Keratinocyte (primary cell): ENCODE measurements at regions not wholly inside any gene's neighbourhood (a gene's known extent, or its start where the extent isn't known, plus 50 kb on each side); places are given as distances from the start of the nearest gene placed in this dataset.

Source experiments
- DNase-seq: peaks from one replicate; pipeline ENCODE4 v3.0.0-alpha.2; 2011; ENCODE audit warnings: low read depth, missing footprints, low spot score
- FAIRE-seq: peaks from 2 replicates; lab custom pipeline; 2011; peaks lifted over from hg19 to GRCh38; lab: Jason Lieb, UNC
- H2AFZ ChIP-seq: 2 replicates; pipeline ENCODE4 v1.6.0; 2012; ENCODE audit warnings: low read length, control low read depth, inconsistent platforms; ENCODE audit not compliant: control insufficient read depth
- H3K27ac ChIP-seq: 2 replicates; pipeline ENCODE4 v1.5.1; 2011; ENCODE audit warnings: low read length; ENCODE audit not compliant: control insufficient read depth, insufficient read depth
- H3K27me3 ChIP-seq: 3 replicates; pipeline ENCODE4 v1.6.0; 2011; ENCODE audit warnings: low read length; ENCODE audit not compliant: control insufficient read depth, insufficient read depth; ENCODE audit errors: extremely low read depth
- H3K36me3 ChIP-seq, 2 experiments: 2 replicates in 1 of 2; 3 replicates in 1 of 2; pipeline ENCODE4 v1.5.1; 2011; ENCODE audit warnings: low read length in 2 of 2, mild to moderate bottlenecking in 1 of 2; ENCODE audit not compliant: control insufficient read depth in 2 of 2, insufficient read depth in 2 of 2; ENCODE audit errors: extremely low read depth in 1 of 2
- H3K4me1 ChIP-seq: 3 replicates; pipeline ENCODE4 v1.5.1; 2011; ENCODE audit warnings: low read length; ENCODE audit not compliant: control insufficient read depth, insufficient read depth; ENCODE audit errors: extremely low read depth
- H3K4me2 ChIP-seq: 3 replicates; pipeline ENCODE4 v1.6.0; 2011; ENCODE audit warnings: low read depth, low read length; ENCODE audit not compliant: control insufficient read depth, insufficient read depth; ENCODE audit errors: extremely low read depth
- H3K4me3 ChIP-seq, 3 experiments: fragments of 200-600 bp in 1 of 3; sonication (generic) in 1 of 3; 2 replicates in 2 of 3; 3 replicates in 1 of 3; pipeline ENCODE4 v1.5.1; 2011 to 2016; ENCODE audit warnings: low read length in 3 of 3, mild to moderate bottlenecking in 3 of 3, control low read depth in 2 of 3, inconsistent platforms in 1 of 3, low read depth in 1 of 3, mixed read lengths in 1 of 3, mixed run types in 1 of 3, moderate library complexity in 1 of 3; ENCODE audit not compliant: control insufficient read depth in 2 of 3, insufficient read depth in 2 of 3; ENCODE audit errors: extremely low read depth in 1 of 3
- H3K79me2 ChIP-seq: 2 replicates; pipeline ENCODE4 v1.6.0; 2012; ENCODE audit warnings: low read length; ENCODE audit not compliant: control insufficient read depth, insufficient read depth
- H3K9ac ChIP-seq: 3 replicates; pipeline ENCODE4 v1.6.0; 2011; ENCODE audit warnings: low read length; ENCODE audit not compliant: control insufficient read depth, insufficient read depth; ENCODE audit errors: extremely low read depth
- H3K9me1 ChIP-seq: 3 replicates; pipeline ENCODE4 v1.6.0; 2011; ENCODE audit warnings: low read length; ENCODE audit not compliant: control insufficient read depth, insufficient read depth; ENCODE audit errors: extremely low read depth
- H3K9me3 ChIP-seq: 2 replicates; pipeline ENCODE4 v1.5.1; 2012; ENCODE audit warnings: low read depth, low read length; ENCODE audit not compliant: control insufficient read depth
- H4K20me1 ChIP-seq: 3 replicates; pipeline ENCODE4 v1.6.0; 2011; ENCODE audit warnings: low read length; ENCODE audit not compliant: control insufficient read depth, insufficient read depth; ENCODE audit errors: extremely low read depth
- CTCF ChIP-seq, 3 experiments: IDR thresholded peaks in 1 of 3; conservative IDR thresholded peaks in 1 of 3; optimal IDR thresholded peaks in 1 of 3; 2 replicates in 2 of 3; 3 replicates in 1 of 3; pipeline versions ENCODE3 to v1.5.1; 2011; ENCODE audit warnings: low read length in 3 of 3, mild to moderate bottlenecking in 3 of 3, moderate library complexity in 2 of 3, control low read depth in 1 of 3, inconsistent platforms in 1 of 3; ENCODE audit not compliant: insufficient read depth in 2 of 3; ENCODE audit errors: extremely low read depth in 1 of 3
- EZH2 ChIP-seq: IDR thresholded peaks from one replicate; pipeline ENCODE4 v1.6.1; 2012; ENCODE audit warnings: inconsistent platforms, mild to moderate bottlenecking, low read length, moderate library complexity
- dilution Hi-C: fragments of 300-500 bp; cut with MboI; formaldehyde crosslinking; loops from one replicate; pipeline ENCODE4 v1.7.0; 2020; ENCODE audit warnings: low sequenced_read_pairs; ENCODE audit not compliant: extremely low pct_ligation_motif_present

GRCh38 chr21:39022863-39023693 lies 160.2 kb downstream of the PSMG1 start:
- Histone ChIP-seq H3K9me3 (no peaks in the 10 kb centered on the region), H4K20me1 (no peaks in the 10 kb centered on the region), H3K36me3 (no peaks in the 10 kb centered on the region), H3K9me1 (no peaks in the 10 kb centered on the region), H3K9ac (no peak overlapping the region), H3K4me3 (no peak overlapping the region), H3K27me3 (no peaks in the 10 kb centered on the region), H3K4me1 (peaks cover 27% of the 10 kb centered on the region), H3K79me2 (no peaks in the 10 kb centered on the region), H3K4me2 (no peak overlapping the region), H2AFZ (no peak overlapping the region), H3K27ac (no peak overlapping the region)
- TF ChIP-seq CTCF (optimal IDR thresholded peaks at IDR 0.05 in 1 of 3, IDR thresholded peaks at IDR 0.05 in 1 of 3, conservative IDR thresholded peaks at IDR 0.05 in 1 of 3; ENCODE audit: extremely low read depth in 1 of 3, insufficient read depth in 2 of 3, low read length in 3 of 3) (peak; percentile 31 to 53 (median 37)), EZH2 (no peak)
- dilution Hi-C loops = no loop called here
- FAIRE-seq (peak; percentile 69), DNase-seq (no peak)

GRCh38 chr21:39022466-39022862 lies 160.8 kb downstream of the PSMG1 start:
- no peak for DNase-seq
- Histone ChIP-seq H3K27ac (no peak overlapping the region), H3K36me3 (no peaks in the 10 kb centered on the region), H3K4me2 (no peak overlapping the region), H3K27me3 (no peaks in the 10 kb centered on the region), H3K4me1 (peaks cover 27% of the 10 kb centered on the region), H3K4me3 (no peak overlapping the region), H3K9ac (peak overlapping the region; percentile 59), H3K9me1 (no peaks in the 10 kb centered on the region), H3K79me2 (no peaks in the 10 kb centered on the region), H3K9me3 (no peaks in the 10 kb centered on the region), H4K20me1 (no peaks in the 10 kb centered on the region), H2AFZ (no peak overlapping the region)
- no peak for TF ChIP-seq EZH2
- TF ChIP-seq CTCF (optimal IDR thresholded peaks at IDR 0.05 in 1 of 3, IDR thresholded peaks at IDR 0.05 in 1 of 3, conservative IDR thresholded peaks at IDR 0.05 in 1 of 3; ENCODE audit: extremely low read depth in 1 of 3, insufficient read depth in 2 of 3, low read length in 3 of 3) = no peak
- FAIRE-seq = no peak
- dilution Hi-C loops = no loop called here
